Activated CD8-positive, alpha-beta memory T cell treated with anti-CD3 and anti-CD28 coated beads, Interleukin-2, amount 50 U/mL, for 1 hour (primary cell): ENCODE measurements at regions not wholly inside any gene's neighbourhood (a gene's known extent, or its start where the extent isn't known, plus 50 kb on each side); places are given as distances from the start of the nearest gene placed in this dataset.
"Not testable (repeated sequence)": the region's sequence is repeated elsewhere in the genome, so short reads cannot be mapped to it uniquely, and the experiment has no call there.

Experiments used
- DNase-seq: peaks from one replicate; pipeline ENCODE4 v3.0.0-alpha.2; 2020; ENCODE audit errors: extremely low read depth

- no peak for DNase-seq
Observed at GRCh38 chr7:67619175-67619574, 622.5 kb downstream of the TYW1 start.

GRCh38 chr7:67620216-67620933 lies 623.7 kb downstream of the TYW1 start:
- no peak for DNase-seq

- no peak for DNase-seq
Observed at GRCh38 chr7:67621704-67622103, 625.1 kb downstream of the TYW1 start.

DNA sequence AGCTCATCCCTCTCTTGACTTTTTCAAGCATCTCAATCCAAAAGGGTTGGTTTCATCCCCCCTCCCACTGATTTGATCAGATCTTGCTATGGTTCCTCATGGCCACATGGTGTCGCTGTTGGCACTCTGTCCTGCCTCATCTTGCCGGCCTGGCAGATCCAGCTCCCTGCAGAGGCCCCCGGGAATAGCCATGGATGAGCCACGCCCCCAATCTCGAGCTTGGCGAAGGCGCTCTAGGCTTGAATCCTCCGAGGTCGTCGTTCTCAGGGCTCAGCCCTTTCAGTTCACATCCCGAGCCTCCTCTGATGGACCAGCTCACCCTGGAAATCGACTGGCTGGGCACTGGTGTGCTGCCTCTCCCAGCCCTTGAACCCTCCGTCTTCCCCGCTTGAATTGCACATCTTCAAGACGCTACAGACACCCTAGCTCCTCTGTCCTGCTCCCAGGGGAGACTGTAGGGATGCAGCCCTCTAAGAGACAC lies 628.7 kb downstream of the TYW1 start:
- DNase-seq, result no peak

GRCh38 chr7:67631476-67631875 lies 634.8 kb downstream of the TYW1 start:
- no peak for DNase-seq

DNA sequence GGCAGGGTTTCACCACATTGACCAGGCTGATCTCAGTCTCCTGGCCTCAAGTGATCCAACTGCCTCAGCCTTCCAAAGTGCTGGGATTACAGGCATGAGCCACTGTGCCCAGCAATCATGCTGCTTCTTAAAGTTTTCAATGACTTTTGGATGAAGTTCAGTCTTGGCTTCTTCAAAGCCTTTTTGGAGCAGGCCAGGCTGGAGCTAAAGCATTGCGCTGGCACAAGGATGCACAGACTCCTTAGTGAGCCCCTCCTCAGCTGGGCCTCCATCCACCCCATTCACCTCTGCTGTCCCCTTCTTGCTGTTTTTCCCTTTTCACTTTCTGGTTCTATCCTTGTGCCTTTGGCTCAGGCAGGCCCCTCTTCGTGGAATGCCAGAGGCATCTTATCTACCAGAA lies 638.6 kb downstream of the TYW1 start:
- no peak for DNase-seq

DNA sequence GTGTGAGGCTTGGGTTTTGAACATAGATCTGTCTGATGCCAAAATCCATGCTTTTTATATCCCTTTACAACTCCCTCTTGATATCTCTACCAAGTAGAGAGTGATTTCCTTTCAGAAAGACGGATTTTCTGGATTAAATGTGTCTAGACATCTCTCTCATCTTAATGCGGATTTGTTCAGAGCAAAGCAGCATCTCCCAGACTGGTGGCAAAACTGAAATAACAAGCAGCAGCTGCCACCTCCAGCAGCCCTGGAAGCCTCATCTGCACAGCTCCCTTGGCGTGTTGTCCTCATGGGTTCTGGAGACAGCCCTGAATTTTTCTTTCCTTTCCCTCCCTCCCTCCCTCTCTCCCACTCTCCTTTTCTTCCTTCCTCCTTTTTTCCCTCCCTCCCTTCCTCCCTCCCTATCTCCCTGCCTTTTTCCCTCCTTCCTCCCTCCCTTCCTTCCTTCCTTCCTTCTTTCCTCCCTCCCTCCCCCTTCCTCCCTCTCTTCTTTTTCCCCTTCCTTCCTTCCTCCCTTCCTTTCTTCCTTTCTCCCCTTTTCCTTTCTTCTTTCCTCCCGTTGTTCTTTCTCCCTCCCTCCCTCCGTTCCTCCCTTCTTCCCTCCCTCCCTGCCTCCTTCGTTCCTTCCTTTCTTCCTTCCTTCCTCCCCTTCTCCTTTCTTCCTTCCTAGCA lies 639.9 kb downstream of the TYW1 start:
- no peak for DNase-seq

GRCh38 chr7:67637023-67637358 lies 640.4 kb downstream of the TYW1 start:
- DNase-seq, result no peak

- not testable (repeated sequence) for DNase-seq
Observed at GRCh38 chr7:67642542-67642941, 645.9 kb downstream of the TYW1 start.

- DNase-seq, result no peak
Observed at GRCh38 chr7:67644151-67644550, 647.5 kb downstream of the TYW1 start.

GRCh38 chr7:67652937-67653336 lies 656.3 kb downstream of the TYW1 start:
- DNase-seq, result no peak

DNA sequence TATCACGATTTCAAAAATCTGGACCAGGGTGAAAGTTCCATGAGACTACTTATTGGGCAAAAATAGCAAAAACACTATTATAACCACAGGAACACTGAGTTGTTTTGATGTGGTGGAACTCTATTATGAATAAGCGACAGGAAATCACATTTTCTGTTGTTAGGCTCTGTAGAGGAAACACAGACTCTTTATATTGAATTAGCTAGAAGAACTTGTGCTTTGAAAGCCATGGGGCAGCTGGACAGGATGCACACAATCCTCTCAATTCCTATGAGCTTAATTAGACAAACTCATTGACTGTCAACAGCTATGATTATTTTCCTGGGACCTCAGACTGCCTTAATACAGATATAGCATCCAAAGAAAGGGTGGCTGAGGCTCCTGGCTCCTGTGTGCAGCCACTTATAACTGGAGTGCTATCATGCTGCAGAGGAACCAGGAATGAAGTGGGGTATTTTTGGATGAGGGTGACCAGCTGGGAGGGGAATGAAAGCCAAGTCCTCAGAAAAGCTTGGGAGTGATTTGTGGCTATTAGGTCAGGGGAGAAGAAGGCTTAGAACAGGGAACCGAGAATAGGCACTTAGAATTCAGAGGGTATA lies 657.3 kb downstream of the TYW1 start:
- DNase-seq, result no peak

GRCh38 chr7:67654642-67655041 lies 658.0 kb downstream of the TYW1 start:
- no peak for DNase-seq

- no peak for DNase-seq
Observed at GRCh38 chr7:67655168-67655567, 658.5 kb downstream of the TYW1 start.

- no peak for DNase-seq
Observed at GRCh38 chr7:67659091-67659490, 662.5 kb downstream of the TYW1 start.

DNA sequence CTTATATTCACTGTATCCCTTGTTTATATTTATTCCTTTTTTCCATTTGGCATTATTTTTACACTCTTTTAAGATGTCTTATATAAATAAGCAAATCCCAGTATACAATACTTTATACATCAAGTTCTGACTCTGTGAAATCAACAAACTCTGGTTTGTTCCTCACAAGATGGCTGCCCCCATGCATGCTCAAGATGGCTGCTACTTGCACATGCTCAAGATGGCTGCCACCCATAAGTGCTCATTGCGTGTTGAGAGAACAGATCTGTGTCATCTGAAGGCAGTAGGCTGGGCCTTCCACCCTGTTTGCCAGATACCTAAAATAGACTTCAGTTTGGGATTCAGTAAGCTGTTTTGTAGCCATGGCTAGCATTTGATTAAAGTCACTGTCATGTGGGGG lies 666.2 kb downstream of the TYW1 start:
- DNase-seq, result no peak

DNA sequence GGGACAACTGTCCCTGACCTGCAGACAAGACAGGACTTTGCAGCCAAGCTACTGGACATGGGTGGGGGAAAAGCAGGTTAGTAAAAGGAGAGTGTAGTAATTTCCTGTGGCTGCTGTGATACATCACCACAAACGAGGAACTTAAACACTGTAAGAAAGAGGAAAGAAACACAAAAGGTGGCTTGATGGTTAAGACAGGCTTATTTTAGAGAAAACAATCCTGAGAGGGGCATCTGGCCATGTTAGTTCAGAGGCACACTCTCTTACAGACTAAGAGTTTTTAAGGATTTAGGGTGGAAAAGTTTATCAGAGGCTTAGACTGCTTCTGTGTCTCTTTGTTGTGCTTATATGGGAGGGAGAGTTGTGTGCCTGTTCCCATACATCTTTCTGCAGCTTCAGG lies 667.0 kb downstream of the TYW1 start:
- DNase-seq, result no peak

DNA sequence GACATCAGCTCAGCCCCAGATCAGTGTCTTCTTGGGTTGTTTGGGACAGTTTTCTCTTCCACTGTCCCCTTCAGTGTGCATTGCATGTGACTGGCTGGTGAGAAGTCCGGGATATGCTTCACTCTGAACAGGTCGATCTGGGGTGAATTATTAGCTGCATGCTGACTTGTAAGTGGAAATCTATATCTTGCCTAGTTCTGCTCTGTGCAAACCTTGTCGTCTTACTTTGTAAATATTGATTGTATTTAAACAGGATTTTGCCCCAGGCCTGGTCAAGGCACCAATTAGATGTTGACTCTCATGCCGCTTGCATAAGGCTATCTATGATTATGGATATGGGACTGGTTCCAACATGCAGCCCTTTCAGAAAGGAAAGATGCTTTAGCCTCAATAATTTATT lies 669.7 kb downstream of the TYW1 start:
- not testable (repeated sequence) for DNase-seq

DNA sequence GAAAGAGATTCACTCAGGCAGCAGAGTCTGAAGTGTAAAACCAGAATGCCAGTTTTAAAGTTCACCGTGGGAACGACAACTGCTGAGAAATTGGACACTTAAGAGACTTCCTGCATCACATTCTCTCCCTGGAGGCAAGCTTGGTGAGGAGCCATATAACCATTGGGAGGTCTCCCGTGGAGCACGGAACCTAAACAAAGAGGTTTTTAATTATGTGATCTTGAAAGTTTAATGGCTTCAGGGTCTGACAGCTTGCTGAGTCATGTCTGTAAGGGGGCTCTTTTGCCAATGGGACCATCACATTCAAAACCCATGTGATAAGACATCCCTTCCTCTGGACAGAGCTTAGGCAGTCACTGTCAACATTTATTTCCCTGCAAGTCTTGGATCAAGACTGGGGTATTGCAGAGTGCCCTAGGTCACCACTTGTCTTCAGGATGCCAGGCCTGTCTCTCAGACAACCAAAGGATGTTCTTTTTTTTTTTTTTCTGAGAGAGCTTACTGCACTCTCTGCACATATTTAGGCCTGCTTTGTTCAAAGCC lies 674.4 kb downstream of the TYW1 start:
- no peak for DNase-seq

- DNase-seq, result no peak
Observed at GRCh38 chr7:67673861-67674260, 677.2 kb downstream of the TYW1 start.

DNA sequence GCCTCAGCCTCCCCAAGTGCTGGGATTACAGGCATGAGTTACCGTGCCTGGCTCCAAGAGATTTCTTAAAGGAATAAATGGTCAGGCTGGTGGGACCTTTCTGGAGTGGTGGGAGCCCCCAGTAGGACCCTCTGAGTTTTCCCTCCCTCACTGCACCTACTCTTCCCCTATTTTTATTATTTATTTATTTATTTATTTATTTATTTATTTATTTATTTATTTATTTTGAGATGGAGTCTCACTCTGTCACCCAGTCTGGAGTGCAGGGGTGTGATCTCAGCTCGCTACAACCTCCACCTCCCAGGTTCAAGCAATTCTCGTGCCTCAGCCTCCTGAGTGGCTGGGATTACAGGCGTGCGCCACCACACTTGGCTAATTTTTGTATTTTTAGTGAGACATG lies 678.2 kb downstream of the TYW1 start:
- DNase-seq, result not testable (repeated sequence)

- DNase-seq, result no peak
Observed at GRCh38 chr7:67675971-67676370, 679.3 kb downstream of the TYW1 start.

DNA sequence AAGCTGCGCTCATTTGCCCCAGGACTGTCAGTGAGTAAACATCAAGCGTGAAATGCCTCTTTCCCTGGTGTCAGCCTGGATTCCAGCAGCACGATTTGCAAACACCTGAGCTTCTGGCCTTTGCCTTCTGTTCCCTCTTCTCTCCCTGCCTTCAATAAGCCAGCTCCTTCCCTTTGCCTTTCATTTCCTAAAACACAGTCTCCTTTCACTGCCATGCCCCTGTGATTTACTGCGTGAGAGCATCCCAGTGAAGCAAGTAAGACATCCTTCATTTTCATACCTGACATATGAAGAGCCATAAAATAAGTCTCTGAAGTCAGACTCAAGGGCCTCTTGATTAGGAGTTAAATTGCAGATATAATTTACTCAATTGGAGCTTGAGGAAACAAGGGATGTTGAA lies 681.8 kb downstream of the TYW1 start:
- DNase-seq, result no peak
